A172 (cell line): ENCODE measurements at regions not wholly inside any gene's neighbourhood (a gene's known extent, or its start where the extent isn't known, plus 50 kb on each side); places are given as distances from the start of the nearest gene placed in this dataset.

ENCODE experiments used
- DNase-seq: peaks from one replicate; pipeline ENCODE4 v3.0.0-alpha.2; 2015; ENCODE audit warnings: low spot score

DNA sequence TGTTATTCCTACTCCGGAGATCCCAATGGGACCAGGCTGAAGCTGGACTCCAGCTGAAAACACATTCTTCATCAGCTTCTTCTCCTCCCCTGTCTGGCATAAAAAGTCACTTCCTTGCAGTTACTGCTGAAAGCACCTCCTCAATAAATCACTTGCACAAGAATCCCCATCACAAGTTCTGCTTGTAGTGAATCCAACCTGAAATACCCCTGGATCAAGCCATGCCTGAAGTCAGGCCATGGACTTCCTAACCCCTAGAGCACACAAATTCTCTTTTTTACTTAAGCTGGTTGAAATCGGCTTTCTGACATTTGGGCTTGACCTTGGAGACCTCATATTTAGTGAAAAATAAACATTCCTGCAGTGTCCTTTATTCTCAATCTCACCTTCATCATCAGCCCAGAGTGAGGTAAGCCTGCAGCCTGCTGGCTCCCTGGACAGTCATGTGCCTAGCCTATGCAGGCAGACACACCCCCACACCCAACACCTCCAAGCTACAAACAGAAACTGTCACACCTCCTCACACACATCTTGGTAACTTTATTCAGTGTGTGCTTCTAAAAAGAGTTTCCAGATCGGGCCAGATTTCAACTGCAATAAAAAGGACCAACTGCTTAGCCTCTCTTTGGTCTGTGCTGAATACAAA, 51.5 kb upstream of the PTPRT start:
- no peak for DNase-seq
